CD4-positive, alpha-beta T cell treated with Interleukin-12 subunit alpha and Interleukin-12 subunit beta, for 1 hour (primary cell): ENCODE measurements at regions not wholly inside any gene's neighbourhood (a gene's known extent, or its start where the extent isn't known, plus 50 kb on each side); places are given as distances from the start of the nearest gene placed in this dataset.
"Not testable (repeated sequence)": the region's sequence is repeated elsewhere in the genome, so short reads cannot be mapped to it uniquely, and the experiment has no call there.

Experiments used
- DNase-seq: peaks from one replicate; pipeline ENCODE4 v3.0.0-alpha.2; 2020

DNA sequence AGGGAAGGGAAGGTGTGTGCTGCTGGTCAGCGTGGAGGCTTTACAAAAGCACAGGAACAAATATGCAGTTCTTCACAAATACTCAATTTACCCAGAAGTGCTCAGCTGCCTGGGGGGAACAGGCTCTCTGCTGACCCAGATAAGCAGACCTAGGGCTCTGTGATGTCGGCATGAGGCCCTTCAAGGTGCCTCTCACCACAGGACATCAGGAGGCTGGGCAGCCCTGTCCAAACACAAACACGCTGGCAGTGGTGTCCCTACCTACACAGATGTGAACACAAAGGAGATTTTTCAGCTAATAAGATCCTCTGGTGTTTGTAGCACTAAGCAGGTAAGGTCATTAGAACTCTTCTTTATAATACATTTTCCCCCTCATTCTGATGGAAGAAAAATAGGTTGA lies 243.0 kb upstream of the PROX1 start:
- DNase-seq, result no peak

DNA sequence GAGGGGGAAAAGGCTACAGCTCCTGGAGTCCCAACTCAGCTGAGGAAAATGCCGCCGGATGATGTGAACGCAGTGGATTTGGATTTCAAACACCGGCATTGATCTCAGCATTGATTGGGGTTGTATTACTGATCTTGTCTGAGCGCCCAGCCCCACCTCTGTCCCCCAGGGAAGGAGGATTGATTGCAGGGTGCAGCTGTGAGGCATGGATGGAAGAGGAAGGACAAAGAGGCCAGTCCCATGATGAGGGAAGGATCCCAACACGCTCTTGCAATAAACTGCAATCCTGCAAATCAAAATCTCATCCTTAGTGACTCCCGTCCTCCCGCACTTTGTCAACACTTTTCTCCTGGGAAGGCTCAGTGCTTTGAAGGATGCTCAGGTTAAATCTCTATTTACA lies 242.3 kb upstream of the PROX1 start:
- DNase-seq, result no peak

DNA sequence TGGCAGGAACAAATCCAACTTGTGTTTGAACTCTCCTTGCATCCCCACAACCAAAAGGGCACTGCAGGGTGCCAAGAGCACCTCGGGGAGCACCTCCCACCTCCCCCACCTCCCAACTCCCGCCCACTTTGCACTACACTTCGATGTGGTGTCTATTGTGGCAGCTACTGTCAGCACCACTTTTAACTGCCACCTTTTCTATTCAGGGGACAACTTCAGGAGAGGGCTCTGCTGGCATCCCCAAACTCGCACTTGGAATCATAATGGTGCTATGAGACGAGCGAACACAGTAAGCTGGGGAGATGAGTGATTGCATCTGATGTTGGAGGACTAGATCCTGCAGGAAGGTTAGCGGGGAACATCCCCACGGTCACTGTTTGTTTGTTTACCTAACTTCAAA lies 238.2 kb upstream of the PROX1 start:
- no peak for DNase-seq

- no peak for DNase-seq
Measured at GRCh38 chr1:213750231-213751063, 237.3 kb upstream of the PROX1 start.

DNA sequence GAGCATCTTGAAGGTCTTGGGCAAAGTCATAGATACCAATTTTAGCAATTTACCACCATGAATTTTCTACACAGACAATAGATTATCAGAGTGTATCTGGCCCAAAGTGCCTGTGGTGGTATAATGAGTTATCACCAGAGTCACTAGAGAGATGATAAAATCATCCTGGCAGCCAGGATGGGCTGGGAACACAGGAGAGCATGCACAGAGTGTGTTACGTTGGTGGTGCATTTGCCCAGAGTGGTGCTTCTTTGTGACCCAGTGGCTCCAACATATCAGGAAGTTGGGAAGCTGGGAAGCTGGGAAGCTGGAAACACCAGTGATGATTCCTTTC lies 236.7 kb upstream of the PROX1 start:
- no peak for DNase-seq

GRCh38 chr1:213759359-213760181 lies 228.2 kb upstream of the PROX1 start:
- no peak for DNase-seq

DNA sequence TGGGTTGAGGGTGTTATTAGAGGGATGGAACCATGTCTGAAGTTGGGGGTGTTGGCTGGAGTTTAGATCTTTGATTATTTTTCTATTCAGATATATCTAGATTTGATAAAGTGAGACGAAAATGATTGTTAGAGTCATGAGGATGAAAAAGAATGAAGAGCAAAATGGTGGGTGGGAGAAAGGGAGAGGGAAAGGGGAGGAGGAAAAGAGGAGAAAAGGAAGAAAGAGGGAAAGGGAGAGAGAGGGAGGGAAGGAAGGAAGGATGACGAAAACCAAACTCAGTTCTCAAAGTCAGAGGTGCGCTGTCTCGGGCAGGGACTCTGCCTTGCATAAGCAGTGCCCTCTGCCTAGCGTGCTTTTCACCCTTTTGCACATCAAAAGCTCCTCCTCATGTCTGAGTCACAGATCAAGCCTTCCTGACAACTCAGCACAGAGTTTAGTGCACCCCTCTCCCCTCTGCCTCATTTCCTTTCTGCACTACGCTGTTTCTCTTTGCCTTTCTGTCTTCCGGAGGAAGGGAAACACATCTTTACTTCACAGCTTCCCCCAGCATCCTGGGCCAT lies 225.8 kb upstream of the PROX1 start:
- peak; percentile 20 for DNase-seq

DNA sequence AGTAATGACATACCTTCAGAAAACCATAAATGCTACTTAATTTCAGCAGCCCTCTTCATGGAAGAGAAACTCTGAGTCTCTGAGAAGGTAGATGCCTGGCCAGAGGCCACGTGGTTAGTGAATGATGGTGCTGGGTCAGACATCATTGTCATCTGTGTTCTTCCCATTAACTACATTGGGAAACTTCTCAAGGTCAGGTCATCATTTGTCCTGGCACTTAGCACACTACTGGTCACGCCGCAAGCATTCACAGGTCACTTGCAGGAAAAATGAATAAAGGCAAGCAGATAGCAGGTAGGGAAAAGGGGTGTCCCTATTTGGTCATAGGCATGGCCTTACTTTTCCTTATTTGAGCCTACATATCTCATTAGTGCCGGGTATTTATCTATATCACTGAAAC lies 220.1 kb upstream of the PROX1 start:
- no peak for DNase-seq

GRCh38 chr1:213772128-213773063 lies 215.4 kb upstream of the PROX1 start:
- no peak for DNase-seq

GRCh38 chr1:213773975-213774374 lies 213.8 kb upstream of the PROX1 start:
- DNase-seq, result no peak

- no peak for DNase-seq
Measured at GRCh38 chr1:213776969-213777368, 210.8 kb upstream of the PROX1 start.

GRCh38 chr1:213779228-213779627 lies 208.5 kb upstream of the PROX1 start:
- DNase-seq, result no peak

GRCh38 chr1:213782941-213783672 lies 204.7 kb upstream of the PROX1 start:
- DNase-seq, result no peak

DNA sequence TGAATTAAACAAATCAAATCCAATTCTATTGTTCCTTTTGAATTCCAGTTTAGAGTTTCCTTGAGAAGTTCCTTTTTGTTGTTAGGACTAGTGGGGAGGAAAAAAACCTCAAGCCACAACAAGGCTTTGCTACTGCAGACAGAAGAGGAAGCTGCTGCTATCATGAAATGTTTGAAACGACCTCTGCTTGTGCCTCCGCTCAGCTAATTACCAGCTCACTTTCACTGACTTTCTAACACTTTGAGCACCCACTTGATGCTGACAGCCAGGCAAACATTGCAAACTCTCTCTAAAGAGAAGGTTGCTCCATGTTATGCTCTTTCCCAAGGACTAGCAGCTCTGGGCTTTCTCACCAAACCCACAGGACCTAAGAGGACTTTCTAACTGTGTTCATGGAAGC lies 203.9 kb upstream of the PROX1 start:
- DNase-seq, result no peak

DNA sequence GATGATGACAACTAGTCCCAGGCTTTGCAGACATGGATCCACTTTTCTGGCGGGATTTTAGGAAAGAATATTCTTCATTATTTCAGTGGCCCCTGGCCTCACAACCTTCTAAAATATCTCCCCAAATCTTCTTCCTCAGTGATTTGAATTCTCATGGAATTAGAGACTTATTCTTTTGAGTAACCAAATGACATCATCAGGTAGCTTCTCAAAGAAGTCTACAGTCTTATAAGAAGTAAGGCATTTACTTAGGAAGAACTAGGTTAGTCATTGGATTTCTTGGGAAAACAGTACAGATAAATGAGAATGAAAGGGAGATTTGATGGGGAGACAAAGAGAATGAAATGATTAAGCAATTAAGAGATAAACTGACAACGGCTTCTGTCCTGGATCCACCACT lies 201.1 kb upstream of the PROX1 start:
- DNase-seq, result no peak

- no peak for DNase-seq
Measured at GRCh38 chr1:213790565-213790964, 197.2 kb upstream of the PROX1 start.

DNA sequence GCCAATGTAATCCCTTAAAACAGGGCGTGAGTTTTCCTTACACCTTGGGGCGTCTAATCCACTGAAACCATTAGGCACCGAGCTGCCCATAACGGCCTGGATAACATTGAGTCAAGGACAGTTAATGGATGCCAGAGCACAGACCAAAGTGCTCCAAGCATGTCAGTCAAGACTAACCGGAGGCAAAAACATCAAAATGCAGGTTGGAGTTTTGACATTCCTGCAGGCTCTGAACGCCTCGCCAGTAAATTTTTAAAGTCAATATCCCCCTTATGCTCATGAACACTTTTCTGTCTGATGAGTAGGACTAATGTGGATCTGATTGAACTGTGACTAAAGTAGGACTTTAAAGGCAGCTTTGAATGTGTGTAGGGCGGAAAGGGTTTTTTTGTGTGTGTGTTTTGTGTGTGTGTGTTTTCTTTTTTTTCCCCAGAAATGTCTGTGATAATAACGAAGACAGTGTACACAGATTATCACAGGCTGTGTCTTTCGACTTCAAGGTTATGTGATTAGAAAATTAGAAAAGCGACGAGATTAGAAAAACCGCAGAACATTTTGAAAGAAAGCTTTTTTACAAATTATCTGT lies 194.2 kb upstream of the PROX1 start:
- no peak for DNase-seq

GRCh38 chr1:213796525-213796924 lies 191.2 kb upstream of the PROX1 start:
- DNase-seq, result no peak

GRCh38 chr1:213808288-213808687 lies 179.5 kb upstream of the PROX1 start:
- not testable (repeated sequence) for DNase-seq

DNA sequence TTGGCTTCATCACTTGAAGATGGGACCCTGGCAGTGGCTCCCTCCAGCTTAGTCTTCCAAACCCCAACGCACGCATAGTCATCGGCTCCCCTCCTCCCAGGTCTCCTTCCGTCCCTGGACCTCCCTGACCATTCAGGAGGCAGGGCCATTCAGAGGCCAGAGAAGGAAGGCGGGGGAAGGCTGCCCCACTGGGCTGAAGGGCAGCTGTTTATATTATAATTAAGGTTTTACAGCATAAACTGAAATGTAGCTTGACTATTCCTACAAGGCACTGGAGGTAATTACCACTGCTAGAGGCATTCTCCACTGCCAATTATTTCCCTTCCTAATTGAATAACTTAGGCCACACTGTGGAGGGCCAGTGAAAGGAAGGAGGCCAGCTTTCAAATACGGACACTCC lies 170.6 kb upstream of the PROX1 start:
- DNase-seq, result no peak

DNA sequence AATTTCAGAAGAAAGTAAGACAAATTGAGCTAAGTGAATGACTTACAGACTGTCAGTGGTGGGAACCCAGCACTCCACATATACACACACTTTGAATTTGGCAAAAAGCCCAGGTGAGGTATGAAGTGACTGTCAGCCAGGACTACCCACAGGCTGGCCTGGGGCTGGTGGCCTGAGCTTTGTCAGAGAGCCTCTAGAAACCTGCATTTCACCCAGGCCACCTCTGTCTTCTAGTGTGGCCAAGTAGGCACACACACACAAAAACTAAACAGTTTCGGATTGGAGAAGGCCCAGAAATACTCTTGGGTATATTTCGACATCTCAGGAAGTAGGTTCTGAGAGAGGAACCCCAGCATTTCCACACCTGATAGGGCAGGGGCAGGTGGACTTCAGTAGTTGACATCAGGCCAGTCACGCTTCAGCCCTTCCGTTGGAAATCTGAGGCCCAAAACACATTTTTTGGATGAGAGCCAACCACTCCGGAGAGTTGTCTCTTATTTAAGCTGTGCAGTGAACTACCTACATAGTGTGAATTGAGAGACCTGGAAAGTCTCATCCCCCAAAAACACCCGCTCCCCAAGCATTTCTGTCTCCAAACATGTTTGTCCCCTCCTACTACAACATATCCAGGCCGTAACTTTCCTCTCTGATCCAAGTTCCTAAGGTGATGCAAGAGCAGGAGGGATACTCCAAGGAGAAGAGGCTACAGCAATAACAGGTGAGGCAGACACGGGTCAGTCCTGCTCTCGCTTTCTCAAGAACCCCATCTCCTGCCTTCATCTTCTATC lies 167.2 kb upstream of the PROX1 start:
- DNase-seq, result no peak
